Mononuclear cell (primary cell): ENCODE measurements at regions not wholly inside any gene's neighbourhood (a gene's known extent, or its start where the extent isn't known, plus 50 kb on each side); places are given as distances from the start of the nearest gene placed in this dataset.

Experiments used
- H3K27me3 ChIP-seq: 2 replicates; pipeline ENCODE4 v1.6.0; 2011; ENCODE audit warnings: low read length, control low read depth; ENCODE audit not compliant: insufficient read depth
- H3K4me1 ChIP-seq: 2 replicates; pipeline ENCODE4 v1.5.1; 2011; ENCODE audit warnings: mild to moderate bottlenecking, low read length, control low read depth; ENCODE audit not compliant: insufficient read depth
- H3K4me3 ChIP-seq: 2 replicates; pipeline ENCODE4 v1.5.1; 2011; ENCODE audit warnings: mild to moderate bottlenecking, low read length, moderate library complexity
- H3K9me3 ChIP-seq: 2 replicates; pipeline ENCODE4 v1.5.1; 2011; ENCODE audit warnings: low read depth, mild to moderate bottlenecking, control low read depth, low read length

GRCh38 chr5:167616043-167616890 is 675.2 kb upstream of the WWC1 start:
- Histone ChIP-seq H3K27me3 (no peaks in the 10 kb centered on the region), H3K4me1 (no peaks in the 10 kb centered on the region), H3K9me3 (no peaks in the 10 kb centered on the region), H3K4me3 (no peak overlapping the region)

DNA sequence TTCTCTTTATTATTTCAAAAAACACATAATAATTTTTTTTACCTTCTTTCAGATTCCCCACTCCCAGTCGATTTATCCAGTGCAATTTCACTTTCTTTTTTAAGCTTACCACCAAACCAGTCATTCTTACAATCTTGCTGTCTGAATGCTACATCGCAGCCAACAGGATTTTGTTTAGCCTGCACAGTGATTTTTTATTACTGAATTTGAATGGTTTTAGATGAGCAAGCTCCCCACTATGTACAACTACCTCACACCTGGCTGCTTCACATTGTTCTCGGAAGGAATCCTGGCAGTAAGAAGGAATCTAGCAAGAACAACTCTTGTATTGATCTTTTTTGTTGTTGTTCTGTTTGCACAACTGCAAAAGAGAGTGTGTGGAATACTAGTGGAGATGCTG is 668.1 kb upstream of the WWC1 start:
- Histone ChIP-seq H3K4me3 (no peak overlapping the region), H3K4me1 (no peaks in the 10 kb centered on the region), H3K27me3 (no peaks in the 10 kb centered on the region), H3K9me3 (no peaks in the 10 kb centered on the region)

DNA sequence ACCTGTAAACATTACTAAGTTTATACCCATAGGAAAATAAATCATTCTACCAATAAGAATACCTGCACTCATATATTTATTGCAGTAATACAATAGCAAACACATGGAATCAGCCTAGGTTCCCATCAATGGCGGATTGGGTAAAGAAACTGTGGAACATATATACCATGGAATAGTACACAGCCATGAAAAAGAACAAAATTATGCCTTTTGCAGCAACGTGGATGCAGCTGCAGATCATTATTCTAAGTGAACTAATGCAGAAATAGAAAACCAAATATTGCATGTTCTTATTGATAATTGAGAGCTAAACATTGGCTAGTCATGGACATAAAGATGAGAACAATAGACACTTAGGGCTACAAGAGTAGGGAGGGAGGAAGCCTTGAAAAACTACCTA is 667.4 kb upstream of the WWC1 start:
- H3K27me3 ChIP-seq: no peaks in the 10 kb centered on the region
- no peak overlapping the region for H3K4me3 ChIP-seq
- H3K9me3 ChIP-seq: no peaks in the 10 kb centered on the region
- no peaks in the 10 kb centered on the region for H3K4me1 ChIP-seq

DNA sequence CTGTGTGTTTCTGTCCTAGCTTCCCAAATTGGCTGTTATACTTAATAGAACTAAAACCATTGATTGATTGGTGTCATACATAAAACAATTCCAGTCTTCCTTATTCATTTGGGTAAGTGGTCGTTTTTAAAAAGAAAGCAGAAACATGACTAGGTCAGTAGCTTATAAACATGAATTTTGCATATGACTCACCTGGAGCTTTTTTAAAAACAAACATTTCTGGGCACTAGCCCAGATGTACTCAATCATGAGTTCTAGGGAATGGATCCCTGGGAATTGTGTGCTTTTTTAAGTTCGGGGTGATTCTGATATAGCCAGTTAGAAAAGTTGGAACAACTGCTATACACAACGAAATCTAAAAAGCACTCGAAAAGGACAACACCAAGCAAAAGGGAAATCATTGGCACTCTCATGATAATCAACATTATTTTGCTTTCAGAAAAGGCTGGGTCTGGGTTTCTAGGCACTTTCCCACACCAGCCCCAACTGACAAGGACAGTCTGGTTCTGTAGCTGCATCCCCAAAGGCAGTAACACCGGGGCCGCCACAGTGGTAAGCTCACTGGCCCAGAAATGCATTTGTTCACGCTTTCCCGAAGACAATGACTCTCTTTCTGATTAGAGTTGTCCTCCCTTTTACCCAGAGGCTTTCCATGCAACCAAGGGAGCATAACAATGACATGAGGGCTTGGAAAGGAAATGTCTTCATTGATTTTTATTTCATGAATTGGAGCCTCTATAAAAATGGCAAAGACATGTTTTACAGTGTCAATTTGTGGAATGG is 664.9 kb upstream of the WWC1 start:
- Histone ChIP-seq H3K4me3 (no peak overlapping the region), H3K27me3 (no peaks in the 10 kb centered on the region), H3K9me3 (no peaks in the 10 kb centered on the region), H3K4me1 (no peaks in the 10 kb centered on the region)

- Histone ChIP-seq H3K9me3 (no peaks in the 10 kb centered on the region), H3K4me1 (no peaks in the 10 kb centered on the region), H3K4me3 (no peak overlapping the region), H3K27me3 (no peaks in the 10 kb centered on the region)
These were observed 661.8 kb upstream of the WWC1 start for GRCh38 chr5:167629634-167630033.

DNA sequence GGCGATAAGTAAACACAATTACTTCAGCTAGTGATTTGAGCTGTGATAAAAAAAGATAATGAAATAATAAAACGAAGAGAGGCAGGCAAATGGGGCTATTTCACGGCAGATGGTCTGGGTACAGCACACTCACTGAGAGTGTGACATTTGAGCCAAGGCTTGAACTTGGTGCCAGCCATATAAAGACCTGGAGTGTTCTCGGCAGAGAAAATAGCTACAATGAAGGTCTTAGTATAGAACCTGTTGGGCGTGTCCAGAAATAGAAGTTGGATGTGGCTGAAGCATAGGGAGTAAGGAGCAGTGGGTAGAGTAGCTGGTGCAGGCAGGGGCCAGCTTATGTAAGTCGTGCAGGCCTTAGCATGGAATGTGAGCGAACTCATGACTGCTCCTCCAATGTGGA is 660.3 kb upstream of the WWC1 start:
- H3K27me3 ChIP-seq: no peaks in the 10 kb centered on the region
- H3K4me1 ChIP-seq: no peaks in the 10 kb centered on the region
- no peak overlapping the region for H3K4me3 ChIP-seq
- H3K9me3 ChIP-seq: no peaks in the 10 kb centered on the region

- Histone ChIP-seq H3K9me3 (no peaks in the 10 kb centered on the region), H3K4me1 (no peaks in the 10 kb centered on the region)
These were observed 658.3 kb upstream of the WWC1 start for GRCh38 chr5:167633114-167633513.

GRCh38 chr5:167633931-167634341 is 657.5 kb upstream of the WWC1 start:
- H3K4me3 ChIP-seq: no peak overlapping the region
- no peaks in the 10 kb centered on the region for H3K27me3 ChIP-seq
- no peaks in the 10 kb centered on the region for H3K9me3 ChIP-seq

More at GRCh38 chr5:167633114-167633513, 658.3 kb upstream of the WWC1 start:
- H3K27me3 ChIP-seq: no peaks in the 10 kb centered on the region
- H3K4me3 ChIP-seq: no peak overlapping the region

GRCh38 chr5:167634432-167634831 is 657.0 kb upstream of the WWC1 start:
- Histone ChIP-seq H3K9me3 (no peaks in the 10 kb centered on the region), H3K4me3 (no peak overlapping the region), H3K4me1 (no peaks in the 10 kb centered on the region), H3K27me3 (no peaks in the 10 kb centered on the region)

More at GRCh38 chr5:167633931-167634341, 657.5 kb upstream of the WWC1 start:
- H3K4me1 ChIP-seq: no peaks in the 10 kb centered on the region

GRCh38 chr5:167638816-167639215 is 652.6 kb upstream of the WWC1 start:
- no peaks in the 10 kb centered on the region for H3K4me1 ChIP-seq
- H3K4me3 ChIP-seq: no peak overlapping the region
- no peaks in the 10 kb centered on the region for H3K9me3 ChIP-seq
- H3K27me3 ChIP-seq: no peaks in the 10 kb centered on the region

DNA sequence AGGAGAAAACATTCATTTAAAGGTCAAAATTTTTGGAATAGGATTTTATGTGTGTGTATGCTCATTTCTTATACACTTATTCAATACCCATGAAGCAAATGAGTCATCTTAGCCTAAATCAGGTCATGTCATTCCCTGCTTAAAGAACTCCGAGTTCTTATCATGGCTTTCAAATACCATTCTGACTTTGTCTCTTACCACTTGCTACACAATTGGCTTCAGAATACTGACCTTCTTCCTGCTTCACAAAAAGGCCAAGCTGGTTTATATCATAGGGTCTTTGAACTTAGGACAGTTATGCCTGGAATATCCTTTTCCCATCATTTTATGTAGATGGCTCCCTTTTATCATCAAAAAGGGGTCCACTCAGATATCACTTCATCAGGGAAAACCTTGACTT is 652.2 kb upstream of the WWC1 start:
- no peaks in the 10 kb centered on the region for H3K9me3 ChIP-seq
- H3K27me3 ChIP-seq: no peaks in the 10 kb centered on the region
- H3K4me1 ChIP-seq: no peaks in the 10 kb centered on the region
- H3K4me3 ChIP-seq: no peak overlapping the region

DNA sequence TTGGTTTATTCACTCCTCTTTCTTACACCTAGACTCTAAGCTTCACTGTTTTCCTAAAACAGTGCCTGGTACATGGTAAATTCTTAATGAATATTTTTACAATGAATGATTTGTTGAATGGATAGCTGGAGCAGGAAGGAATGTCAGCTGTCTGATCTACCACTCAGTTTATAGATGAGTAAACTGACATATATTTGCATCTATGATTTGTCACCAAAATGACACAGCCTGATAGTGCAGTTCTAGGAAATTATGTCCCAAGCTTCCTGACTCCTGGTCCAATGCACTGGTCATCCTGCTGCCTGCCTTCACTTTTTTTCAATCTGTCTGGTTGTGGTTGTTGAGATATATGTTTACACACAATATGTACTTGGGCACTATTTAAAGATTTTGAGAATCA is 651.7 kb upstream of the WWC1 start:
- Histone ChIP-seq H3K4me3 (no peak overlapping the region), H3K27me3 (no peaks in the 10 kb centered on the region), H3K4me1 (no peaks in the 10 kb centered on the region), H3K9me3 (no peaks in the 10 kb centered on the region)

DNA sequence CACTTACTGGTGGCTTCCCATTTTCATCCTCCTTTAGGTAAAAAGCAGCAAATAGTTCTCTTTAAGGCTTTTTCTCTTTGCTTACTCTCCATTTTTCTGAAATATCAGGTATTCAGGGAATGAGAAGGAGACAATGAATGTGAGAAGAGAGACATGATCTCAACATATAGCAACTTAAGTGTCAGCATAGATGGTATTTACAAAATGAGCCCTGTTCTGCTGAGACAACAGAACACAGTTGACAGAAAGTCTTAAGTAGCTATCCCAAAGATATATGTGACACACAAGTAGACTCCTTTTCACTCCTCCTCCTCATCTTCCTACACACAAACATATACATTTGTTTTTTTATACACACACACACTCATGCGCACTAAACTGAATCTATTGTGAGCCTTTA is 649.3 kb upstream of the WWC1 start:
- H3K4me3 ChIP-seq: no peak overlapping the region
- H3K4me1 ChIP-seq: no peaks in the 10 kb centered on the region
- H3K27me3 ChIP-seq: no peaks in the 10 kb centered on the region
- no peaks in the 10 kb centered on the region for H3K9me3 ChIP-seq

- Histone ChIP-seq H3K4me1 (no peaks in the 10 kb centered on the region), H3K27me3 (no peaks in the 10 kb centered on the region), H3K9me3 (no peaks in the 10 kb centered on the region)
These were observed 648.5 kb upstream of the WWC1 start for GRCh38 chr5:167642779-167643517.

GRCh38 chr5:167643631-167644280 is 647.7 kb upstream of the WWC1 start:
- Histone ChIP-seq H3K4me1 (no peaks in the 10 kb centered on the region), H3K4me3 (no peak overlapping the region), H3K9me3 (no peaks in the 10 kb centered on the region), H3K27me3 (no peaks in the 10 kb centered on the region)

More at GRCh38 chr5:167642779-167643517, 648.5 kb upstream of the WWC1 start:
- no peak overlapping the region for H3K4me3 ChIP-seq
